Neural progenitor cell (in vitro differentiated cells): ENCODE measurements at regions not wholly inside any gene's neighbourhood (a gene's known extent, or its start where the extent isn't known, plus 50 kb on each side); places are given as distances from the start of the nearest gene placed in this dataset.
A peak's percentile ranks its signal among the peaks of the same experiment; 100 is the strongest.
"Not testable (repeated sequence)": the region's sequence is repeated elsewhere in the genome, so short reads cannot be mapped to it uniquely, and the experiment has no call there.

Experiments
- DNase-seq: peaks from one replicate; pipeline ENCODE4 v3.0.0-alpha.2; 2016; ENCODE audit warnings: low spot score
- H2AFZ ChIP-seq: fragments of 200-600 bp; sonication (generic); replicated peaks from 2 replicates; pipeline ENCODE4 v1.6.1; 2016; ENCODE audit warnings: antibody characterized with exemption
- H3F3A ChIP-seq: fragments of 200-600 bp; sonication (generic); 2 replicates; pipeline ENCODE4 v1.6.1; 2016; ENCODE audit warnings: antibody characterized with exemption, low read depth
- H3K27ac ChIP-seq: fragments of 200-600 bp; sonication (generic); 2 replicates; pipeline ENCODE4 v1.5.1; 2016; ENCODE audit warnings: mild to moderate bottlenecking
- H3K27me3 ChIP-seq: fragments of 200-600 bp; sonication (generic); 2 replicates; pipeline ENCODE4 v1.6.1; 2016; ENCODE audit warnings: mild to moderate bottlenecking, moderate library complexity
- H3K36me3 ChIP-seq: fragments of 200-600 bp; sonication (generic); 2 replicates; pipeline ENCODE4 v1.5.1; 2016
- H3K4me1 ChIP-seq: fragments of 200-600 bp; sonication (generic); 2 replicates; pipeline ENCODE4 v1.6.1; 2016; ENCODE audit warnings: mixed run types
- H3K4me2 ChIP-seq: fragments of 200-600 bp; sonication (generic); 2 replicates; pipeline ENCODE4 v1.6.1; 2016
- H3K4me3 ChIP-seq: fragments of 200-600 bp; sonication (generic); 2 replicates; pipeline ENCODE4 v1.5.1; 2016
- H3K79me2 ChIP-seq: fragments of 200-600 bp; sonication (generic); 2 replicates; pipeline ENCODE4 v1.6.1; 2016; ENCODE audit warnings: low read depth
- H3K9ac ChIP-seq: fragments of 200-600 bp; sonication (generic); 2 replicates; pipeline ENCODE4 v1.6.1; 2016
- H3K9me3 ChIP-seq: fragments of 200-600 bp; sonication (generic); 2 replicates; pipeline ENCODE4 v1.5.1; 2016; ENCODE audit warnings: low read depth
- H4K20me1 ChIP-seq: fragments of 200-600 bp; sonication (generic); 2 replicates; pipeline ENCODE4 v1.6.1; 2016; ENCODE audit warnings: low read depth
- H3K27ac Mint-ChIP-seq: 3 replicates; pipeline ENCODE4 v1.8.0; 2021; ENCODE audit warnings: mixed read lengths
- H3K27me3 Mint-ChIP-seq: 2 replicates; pipeline ENCODE4 v1.8.0; 2022; ENCODE audit warnings: low read depth, mild to moderate bottlenecking, inconsistent platforms, moderate library complexity, mixed read lengths; ENCODE audit not compliant: insufficient read depth
- H3K36me3 Mint-ChIP-seq: 3 replicates; pipeline ENCODE4 v1.8.0; 2021; ENCODE audit warnings: mixed read lengths
- H3K4me1 Mint-ChIP-seq: 3 replicates; pipeline ENCODE4 v1.8.0; 2021; ENCODE audit warnings: mixed read lengths
- H3K4me3 Mint-ChIP-seq: 3 replicates; pipeline ENCODE4 v1.8.0; 2021; ENCODE audit warnings: mild to moderate bottlenecking, moderate library complexity, mixed read lengths
- H3K9me3 Mint-ChIP-seq: 3 replicates; pipeline ENCODE4 v1.8.0; 2020; ENCODE audit warnings: mixed read lengths
- CTCF ChIP-seq: fragments of 200-600 bp; sonication (generic); IDR thresholded peaks from 2 replicates; pipeline ENCODE4 v1.5.1; 2017; ENCODE audit warnings: antibody characterized with exemption, mild to moderate bottlenecking
- EZH2 ChIP-seq: fragments of 200-600 bp; sonication (generic); IDR thresholded peaks from 2 replicates; pipeline ENCODE4 v1.6.1; 2017; ENCODE audit warnings: antibody characterized with exemption, mild to moderate bottlenecking, moderate library complexity
- EZH2phosphoT487 ChIP-seq: fragments of 200-600 bp; sonication (generic); IDR thresholded peaks from 2 replicates; pipeline ENCODE4 v1.6.1; 2017; ENCODE audit warnings: antibody characterized with exemption

- Histone ChIP-seq H3K27me3 (no peaks in the 10 kb centered on the region), H4K20me1 (no peaks in the 10 kb centered on the region), H3K4me1 (no peaks in the 10 kb centered on the region), H3K27ac (no peak overlapping the region), H3K9me3 (no peaks in the 10 kb centered on the region), H3K9ac (no peak overlapping the region), H3F3A (no peaks in the 10 kb centered on the region), H3K36me3 (no peaks in the 10 kb centered on the region), H2AFZ (no peak overlapping the region), H3K4me2 (no peak overlapping the region), H3K79me2 (no peaks in the 10 kb centered on the region), H3K4me3 (no peak overlapping the region)
- no peak overlapping the region for H3K27ac Mint-ChIP-seq
- no peak for TF ChIP-seq EZH2phosphoT487
- no peak for TF ChIP-seq EZH2
- no peak for TF ChIP-seq CTCF
- H3K27me3 Mint-ChIP-seq = no peaks in the 10 kb centered on the region
- no peak overlapping the region for H3K4me3 Mint-ChIP-seq
- no peaks in the 10 kb centered on the region for H3K4me1 Mint-ChIP-seq
- no peak for DNase-seq
- H3K36me3 Mint-ChIP-seq = no peaks in the 10 kb centered on the region
- no peaks in the 10 kb centered on the region for H3K9me3 Mint-ChIP-seq
These were observed 1345.4 kb downstream of the CDH11 start for GRCh38 chr16:63776437-63776836.

GRCh38 chr16:63776034-63776433, 1345.8 kb downstream of the CDH11 start:
- H3K9me3 ChIP-seq = no peaks in the 10 kb centered on the region
- H3K4me1 Mint-ChIP-seq = no peaks in the 10 kb centered on the region

GRCh38 chr16:63774302-63774701, 1347.6 kb downstream of the CDH11 start:
- H3K9ac ChIP-seq = no peak overlapping the region
- Mint-ChIP-seq H3K27ac (no peak overlapping the region), H3K4me3 (no peak overlapping the region), H3K4me1 (no peaks in the 10 kb centered on the region), H3K9me3 (no peaks in the 10 kb centered on the region), H3K27me3 (no peaks in the 10 kb centered on the region), H3K36me3 (no peaks in the 10 kb centered on the region)
- no peak overlapping the region for H3K4me3 ChIP-seq
- H3K4me1 ChIP-seq = no peaks in the 10 kb centered on the region
- H3K4me2 ChIP-seq = no peak overlapping the region
- H4K20me1 ChIP-seq = no peaks in the 10 kb centered on the region
- peak overlapping the region; percentile 36 for H2AFZ ChIP-seq
- no peaks in the 10 kb centered on the region for H3K79me2 ChIP-seq
- no peaks in the 10 kb centered on the region for H3K9me3 ChIP-seq
- H3F3A ChIP-seq = no peaks in the 10 kb centered on the region
- H3K27me3 ChIP-seq = no peaks in the 10 kb centered on the region
- DNase-seq = peak; percentile 33
- TF ChIP-seq EZH2phosphoT487 (no peak), EZH2 (no peak), CTCF (no peak)
- H3K27ac ChIP-seq = no peak overlapping the region
- H3K36me3 ChIP-seq = no peaks in the 10 kb centered on the region

More at GRCh38 chr16:63776034-63776433, 1345.8 kb downstream of the CDH11 start:
- Mint-ChIP-seq H3K4me3 (no peak overlapping the region), H3K36me3 (no peaks in the 10 kb centered on the region), H3K27ac (no peak overlapping the region), H3K9me3 (no peaks in the 10 kb centered on the region), H3K27me3 (no peaks in the 10 kb centered on the region)
- Histone ChIP-seq H3F3A (no peaks in the 10 kb centered on the region), H3K79me2 (no peaks in the 10 kb centered on the region), H3K27ac (no peak overlapping the region), H4K20me1 (no peaks in the 10 kb centered on the region), H3K36me3 (no peaks in the 10 kb centered on the region), H2AFZ (no peak overlapping the region), H3K4me3 (no peak overlapping the region), H3K27me3 (no peaks in the 10 kb centered on the region), H3K4me1 (no peaks in the 10 kb centered on the region), H3K9ac (no peak overlapping the region), H3K4me2 (no peak overlapping the region)
- no peak for DNase-seq
- TF ChIP-seq CTCF (no peak), EZH2 (no peak)

- no peaks in the 10 kb centered on the region for H3K4me1 ChIP-seq
- H3K36me3 ChIP-seq = no peaks in the 10 kb centered on the region
- H3K4me3 ChIP-seq = no peak overlapping the region
- no peak for DNase-seq
- H3K9me3 Mint-ChIP-seq = no peaks in the 10 kb centered on the region
- no peak overlapping the region for H3K27ac Mint-ChIP-seq
- H3K4me2 ChIP-seq = no peak overlapping the region
- H3K79me2 ChIP-seq = no peaks in the 10 kb centered on the region
- H3K27me3 Mint-ChIP-seq = no peaks in the 10 kb centered on the region
- H3K36me3 Mint-ChIP-seq = no peaks in the 10 kb centered on the region
- no peaks in the 10 kb centered on the region for H3K4me1 Mint-ChIP-seq
- H3K9me3 ChIP-seq = no peaks in the 10 kb centered on the region
- TF ChIP-seq EZH2phosphoT487 (no peak), CTCF (no peak), EZH2 (no peak)
- H3K4me3 Mint-ChIP-seq = no peak overlapping the region
- no peak overlapping the region for H3K9ac ChIP-seq
- no peaks in the 10 kb centered on the region for H3F3A ChIP-seq
- H3K27me3 ChIP-seq = no peaks in the 10 kb centered on the region
- H2AFZ ChIP-seq = no peak overlapping the region
- H3K27ac ChIP-seq = no peak overlapping the region
- H4K20me1 ChIP-seq = no peaks in the 10 kb centered on the region
These were observed 1352.7 kb downstream of the CDH11 start for GRCh38 chr16:63769211-63769610.

GRCh38 chr16:63760246-63760645, 1361.6 kb downstream of the CDH11 start:
- not testable (repeated sequence) for H3K79me2 ChIP-seq, H3K36me3 ChIP-seq, DNase-seq, H4K20me1 ChIP-seq, H3K9me3 ChIP-seq, H3K4me1 Mint-ChIP-seq, H3K27me3 Mint-ChIP-seq, H3K4me3 ChIP-seq, H3F3A ChIP-seq, H3K4me1 ChIP-seq, H3K36me3 Mint-ChIP-seq, H3K4me2 ChIP-seq, H3K9ac ChIP-seq, H3K27ac Mint-ChIP-seq, H3K27me3 ChIP-seq, H3K4me3 Mint-ChIP-seq, H3K27ac ChIP-seq, H2AFZ ChIP-seq, H3K9me3 Mint-ChIP-seq
